Kidney (tissue), 13 donors: ENCODE measurements at regions not wholly inside any gene's neighbourhood (a gene's known extent, or its start where the extent isn't known, plus 50 kb on each side); places are given as distances from the start of the nearest gene placed in this dataset.

Source experiments
- DNase-seq, 5 donors: peaks; one replicate each; pipeline ENCODE4 v3.0.0-alpha.2; 2013 to 2020
- FAIRE-seq: peaks from 2 replicates; lab custom pipeline; 2012; peaks lifted over from hg19 to GRCh38; lab: Jason Lieb, UNC
- H3K27ac ChIP-seq, 2 donors: one replicate each; pipeline ENCODE4 v1.7.0; 2013; ENCODE audit warnings: low read depth in 2 of 2, low read length in 2 of 2, inconsistent platforms in 1 of 2
- H3K27me3 ChIP-seq: one replicate; pipeline ENCODE4 v1.7.1; 2013; ENCODE audit warnings: low read length, inconsistent platforms; ENCODE audit not compliant: control insufficient read depth, insufficient read depth
- H3K36me3 ChIP-seq, 3 donors: one replicate each; pipeline versions ENCODE4 v1.7.0 to v1.7.1; 2013; ENCODE audit warnings: low read length in 3 of 3, control low read depth in 1 of 3, inconsistent platforms in 1 of 3; ENCODE audit not compliant: insufficient read depth in 3 of 3, control insufficient read depth in 2 of 3
- H3K4me1 ChIP-seq, 3 donors: one replicate each; pipeline versions ENCODE4 v1.7.0 to v1.7.1; 2013; ENCODE audit warnings: low read length in 3 of 3, inconsistent platforms in 1 of 3, low read depth in 1 of 3; ENCODE audit not compliant: control insufficient read depth in 2 of 3, insufficient read depth in 2 of 3
- H3K4me3 ChIP-seq, 3 donors: one replicate each; pipeline versions ENCODE4 v1.7.0 to v1.8.1; 2013; ENCODE audit warnings: low read length in 3 of 3, control low read depth in 1 of 3, inconsistent platforms in 1 of 3
- H3K9ac ChIP-seq, 3 donors: one replicate each; pipeline versions ENCODE4 v1.7.0 to v1.7.1; 2013; ENCODE audit warnings: low read length in 3 of 3, control low read depth in 1 of 3, inconsistent platforms in 1 of 3
- H3K9me3 ChIP-seq, 3 donors: one replicate each; pipeline versions ENCODE4 v1.7.0 to v1.7.1; 2013; ENCODE audit warnings: low read length in 3 of 3, control low read depth in 1 of 3, inconsistent platforms in 1 of 3; ENCODE audit not compliant: control insufficient read depth in 2 of 3, insufficient read depth in 1 of 3
- CTCF ChIP-seq: IDR thresholded peaks from 3 replicates; pipeline ENCODE4 v1.5.1; 2012; ENCODE audit warnings: mild to moderate bottlenecking, moderate library complexity, borderline replicate concordance; ENCODE audit not compliant: insufficient read depth; ENCODE audit errors: extremely low read depth
- intact Hi-C: fragments of 100-400 bp; cut with DNase I; formaldehyde crosslinking; loops from one replicate; pipeline ENCODE4 v1.11.1; 2022
- donor health status: control.
- donor health status: control.
- donor health status: control.
- donor health status: control.
- donor health status: control.
- donor health status: DM: yes; HTN: yes; CAD: no.
- donor health status: Normal renal cell carcinoma (clear cell type).

- no peak for FAIRE-seq
- no peaks in the 10 kb centered on the region for H3K9me3 ChIP-seq
- H3K9ac ChIP-seq = no peak overlapping the region
- H3K4me1 ChIP-seq = no peaks in the 10 kb centered on the region
- DNase-seq = no peak
- H3K4me3 ChIP-seq = no peak overlapping the region
- intact Hi-C loops = no loop called here
- no peak for TF ChIP-seq CTCF
- no peaks in the 10 kb centered on the region for H3K36me3 ChIP-seq
- peaks cover 5% of the 10 kb centered on the region for H3K27me3 ChIP-seq
- H3K27ac ChIP-seq = no peak overlapping the region
Observed at GRCh38 chr1:34688006-34688741, 66.7 kb upstream of the GJB5 start.

GRCh38 chr1:34690269-34690668 lies 64.6 kb upstream of the GJB5 start:
- Histone ChIP-seq H3K9ac (no peak overlapping the region), H3K9me3 (peaks cover 0 to 7% (median 0%) of the 10 kb centered on the region in 3 donors), H3K27me3 (peaks cover 5% of the 10 kb centered on the region), H3K36me3 (no peaks in the 10 kb centered on the region), H3K27ac (no peak overlapping the region), H3K4me3 (no peak overlapping the region), H3K4me1 (no peaks in the 10 kb centered on the region)
- no peak for TF ChIP-seq CTCF
- no peak for DNase-seq
- no peak for FAIRE-seq
- intact Hi-C loops = no loop called here

GRCh38 chr1:34693081-34693480 lies 61.8 kb upstream of the GJB5 start:
- no peak for TF ChIP-seq CTCF
- Histone ChIP-seq H3K9me3 (peaks cover 0 to 7% (median 0%) of the 10 kb centered on the region in 3 donors), H3K27ac (no peak overlapping the region), H3K4me1 (no peaks in the 10 kb centered on the region), H3K9ac (no peak overlapping the region), H3K36me3 (no peaks in the 10 kb centered on the region), H3K27me3 (peaks cover 5% of the 10 kb centered on the region), H3K4me3 (no peak overlapping the region)
- no peak for FAIRE-seq
- intact Hi-C loops = no loop called here
- DNase-seq = no peak
